Stimulated activated CD4-positive, alpha-beta T cell treated with anti-CD3 and anti-CD28 coated beads, Interleukin-15, amount 100 ng/mL, for 1 hour (primary cell): ENCODE measurements at regions not wholly inside any gene's neighbourhood (a gene's known extent, or its start where the extent isn't known, plus 50 kb on each side); places are given as distances from the start of the nearest gene placed in this dataset.
"Not testable (repeated sequence)": the region's sequence is repeated elsewhere in the genome, so short reads cannot be mapped to it uniquely, and the experiment has no call there.

Source experiments
- DNase-seq, 2 donors: peaks; one replicate each; pipeline ENCODE4 v3.0.0-alpha.2; 2020; ENCODE audit warnings: low read depth in 1 of 2, low spot score in 1 of 2

DNA sequence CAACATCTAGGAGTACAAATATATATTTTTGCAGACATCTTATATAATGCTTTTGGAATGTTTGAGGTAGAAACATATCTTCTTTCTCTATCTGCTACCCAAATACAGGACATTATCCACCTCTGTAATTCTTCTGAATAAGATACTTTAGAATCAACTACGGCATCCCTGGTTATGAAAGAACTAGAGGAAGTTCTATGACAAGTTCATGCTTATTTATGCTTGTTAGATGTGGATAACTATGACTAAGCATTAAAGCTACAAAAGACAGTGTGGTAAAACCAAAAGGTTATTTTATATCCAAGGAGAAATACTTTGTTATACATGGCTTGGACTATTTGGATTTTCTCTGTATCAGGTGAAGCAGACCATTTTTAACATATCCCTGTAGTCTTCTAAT, 894.0 kb downstream of the KCNT2 start:
- DNase-seq: no peak

DNA sequence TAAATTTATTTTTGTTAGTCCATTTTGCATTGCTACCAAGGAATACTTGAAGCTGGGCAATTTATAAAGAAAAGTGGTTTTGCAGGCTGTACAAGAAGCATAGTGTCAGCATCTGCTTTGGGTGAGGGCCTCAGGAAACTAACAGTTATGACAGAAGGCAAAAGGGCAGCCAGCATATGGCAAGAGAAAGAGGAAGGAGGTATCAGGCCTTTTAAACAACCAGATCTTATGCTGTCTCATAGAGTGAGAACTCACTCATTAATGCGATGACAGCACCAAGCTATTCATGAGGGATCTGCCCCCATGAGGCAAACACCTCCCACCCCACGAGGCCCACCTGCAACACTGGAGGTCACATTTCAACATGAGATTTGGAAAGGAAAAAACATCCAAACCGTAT, 898.4 kb downstream of the KCNT2 start:
- DNase-seq: no peak

DNA sequence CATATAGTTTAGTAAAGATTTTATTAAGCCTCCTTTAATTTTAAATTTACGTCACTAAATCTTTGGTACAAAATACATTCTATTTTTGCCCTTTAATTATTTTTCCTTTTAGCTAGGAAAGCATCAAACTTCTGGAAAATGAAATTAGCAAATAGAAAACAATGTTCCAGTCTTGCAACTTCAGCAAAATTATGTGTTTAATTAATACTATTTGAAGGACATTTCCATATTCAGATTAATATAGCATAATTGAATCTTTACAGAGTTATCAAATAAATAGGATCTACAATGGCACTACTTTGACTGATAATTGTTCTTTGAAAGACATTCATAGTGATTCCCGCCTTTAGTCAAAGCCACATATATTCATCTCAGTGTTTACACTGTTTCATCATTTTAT, 904.2 kb downstream of the KCNT2 start:
- DNase-seq: no peak

DNA sequence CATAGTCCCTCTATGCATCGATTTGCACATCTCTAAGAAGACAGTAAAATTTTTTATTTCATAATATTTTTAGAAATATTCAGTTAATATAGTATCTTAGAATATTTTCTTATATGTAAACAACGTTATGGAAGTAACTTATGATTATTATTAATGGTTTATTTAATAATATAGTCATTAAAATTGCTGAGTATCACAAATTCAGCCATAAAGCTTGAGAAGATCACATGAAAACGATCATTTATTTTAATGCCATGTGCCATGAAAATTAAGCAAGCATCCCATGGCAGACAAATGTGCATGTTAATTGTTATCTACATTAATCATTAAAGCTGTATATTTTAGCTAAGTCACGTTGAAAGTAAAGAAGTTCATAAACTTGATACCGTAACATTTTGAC, 907.1 kb downstream of the KCNT2 start:
- DNase-seq: no peak

DNA sequence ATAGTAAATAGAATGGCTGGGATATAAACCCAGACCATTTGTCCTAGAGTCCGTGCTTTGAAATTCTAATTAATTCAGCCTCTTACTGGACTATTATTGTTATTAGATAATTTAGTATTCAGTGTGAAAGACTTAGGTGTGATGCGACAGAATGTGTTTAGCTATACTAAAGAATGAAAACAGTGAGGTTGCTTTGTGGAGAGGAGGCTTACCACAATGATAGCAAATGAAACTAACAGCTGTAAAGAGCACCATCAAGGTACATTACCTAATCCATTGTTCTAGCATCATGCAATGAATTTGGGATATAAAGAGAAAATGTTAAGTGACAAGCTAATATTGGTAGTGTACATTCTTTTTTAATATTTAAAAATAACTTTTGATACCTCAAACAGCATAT, 911.1 kb downstream of the KCNT2 start:
- DNase-seq: no peak

DNA sequence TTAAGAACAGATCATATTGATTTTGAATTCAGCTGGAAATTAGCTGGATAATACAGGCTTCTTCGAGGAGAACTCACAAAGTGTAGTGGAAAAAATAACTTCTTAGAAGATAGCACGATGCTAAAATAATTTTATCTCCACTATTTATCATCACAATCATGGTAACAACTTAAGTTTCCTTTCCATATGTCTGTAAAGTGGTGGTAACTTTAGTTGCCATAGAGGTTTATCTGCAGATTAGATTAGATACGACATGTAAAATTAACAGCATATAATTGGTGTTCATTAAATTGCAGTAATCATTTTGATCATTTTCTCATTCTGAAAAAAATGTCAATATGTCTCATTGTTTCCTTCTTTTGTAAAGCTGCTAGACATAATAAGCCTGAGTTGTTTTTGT, 921.5 kb downstream of the KCNT2 start:
- no peak for DNase-seq

DNA sequence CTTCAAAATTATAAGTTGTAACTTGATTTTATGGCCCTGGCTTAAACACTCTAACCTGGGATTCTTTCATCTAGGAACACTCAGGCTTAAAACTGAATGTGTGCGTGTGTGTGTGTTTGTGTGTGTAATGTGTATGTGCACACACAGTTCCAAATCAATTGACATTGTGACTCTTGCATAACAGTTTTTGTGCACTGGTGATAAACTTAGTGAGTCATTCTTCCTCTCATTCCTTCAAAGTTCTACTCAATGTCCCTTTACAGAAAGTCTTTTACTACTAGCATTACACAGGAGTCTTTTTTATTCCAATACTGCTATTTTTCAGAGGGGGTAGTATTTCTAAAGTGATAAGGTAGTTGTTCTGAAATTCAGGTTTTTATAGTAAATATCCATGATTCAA, 943.6 kb downstream of the KCNT2 start:
- DNase-seq: no peak

DNA sequence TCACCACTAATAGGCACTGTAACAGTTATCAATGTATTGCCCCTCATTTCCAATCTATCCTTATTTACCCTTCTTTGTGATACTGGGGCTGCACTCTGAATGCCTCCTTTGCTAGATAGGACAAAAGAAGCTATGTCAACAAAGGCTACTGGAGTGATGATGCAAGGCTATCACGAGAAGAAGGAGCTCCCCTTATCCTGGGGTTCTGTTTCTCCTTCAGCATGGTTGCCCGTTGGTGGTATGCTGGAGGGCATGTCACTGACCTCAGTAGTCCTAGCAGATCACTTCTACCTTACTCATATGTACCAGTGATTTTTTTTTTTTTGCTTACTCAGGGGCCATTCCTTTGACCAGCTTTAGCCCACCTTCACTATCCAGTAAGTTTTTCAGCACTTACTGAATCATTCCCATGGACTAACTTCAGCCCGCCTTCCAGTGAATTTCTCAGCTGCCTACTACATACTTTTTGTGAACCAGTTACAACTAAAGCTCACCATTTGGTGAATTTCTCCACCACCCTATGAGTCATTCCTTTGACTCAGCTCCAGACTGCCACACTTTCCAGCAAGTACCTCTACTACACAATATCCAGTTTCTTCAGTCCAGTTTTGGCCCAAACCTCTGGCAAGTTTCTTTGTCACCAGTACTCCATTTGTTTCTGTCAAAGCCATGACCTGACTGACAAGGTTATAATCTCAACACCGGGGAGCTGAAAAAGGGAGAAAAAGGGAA, 944.5 kb downstream of the KCNT2 start:
- no peak for DNase-seq

DNA sequence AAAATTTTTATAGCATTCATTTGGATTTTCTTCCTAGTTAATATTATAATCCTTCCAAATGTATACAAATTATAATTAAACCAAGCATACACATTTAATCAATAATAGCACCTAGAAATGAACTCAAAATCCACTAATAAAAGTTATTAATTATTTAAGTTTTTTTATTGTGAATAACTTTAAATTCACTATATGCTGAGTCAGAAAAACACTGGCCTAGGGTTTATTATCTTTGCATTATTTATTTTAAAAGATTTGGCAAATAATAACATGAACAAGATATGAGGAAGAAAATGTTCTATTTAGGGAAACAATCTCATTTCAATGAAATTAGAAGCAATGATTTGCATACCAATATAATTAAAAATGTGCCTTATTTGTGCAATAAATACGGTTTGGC, 951.5 kb downstream of the KCNT2 start:
- no peak for DNase-seq

DNA sequence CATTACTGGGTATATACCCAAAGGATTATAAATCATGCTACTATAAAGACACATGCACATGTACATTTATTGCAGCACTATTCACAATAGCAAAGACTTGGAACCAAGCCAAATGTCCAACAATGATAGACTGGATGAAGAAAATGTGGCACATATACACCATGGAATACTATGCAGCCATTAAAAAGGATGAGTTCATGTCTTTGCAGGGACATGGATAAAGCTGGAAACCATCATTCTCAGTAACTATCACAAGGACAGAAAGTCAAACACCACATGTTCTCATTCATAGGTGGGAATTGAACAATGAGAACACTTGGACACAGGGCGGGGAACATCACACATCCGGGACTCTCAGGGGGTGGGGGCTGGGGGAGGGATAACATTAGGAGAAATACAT, 959.4 kb downstream of the KCNT2 start:
- DNase-seq: not testable (repeated sequence)

DNA sequence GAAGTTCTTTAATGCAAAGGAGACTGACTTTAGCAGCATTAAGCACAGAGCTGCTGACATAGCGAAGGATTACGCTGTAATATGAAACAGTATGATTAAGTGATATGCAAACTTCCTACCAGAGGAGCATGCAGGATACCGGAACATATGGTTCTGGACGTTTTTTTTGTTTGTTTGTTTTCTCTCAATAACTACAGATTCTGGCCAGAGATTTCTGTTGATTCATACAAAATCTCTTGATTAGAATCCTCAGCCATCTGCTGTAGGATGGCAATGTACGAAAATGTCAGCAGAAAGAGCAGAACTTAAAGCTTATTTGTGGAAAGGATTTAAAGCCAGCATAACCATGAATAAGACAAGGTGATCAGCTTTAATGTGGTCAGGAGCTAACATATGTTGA, 970.7 kb downstream of the KCNT2 start:
- DNase-seq: no peak

DNA sequence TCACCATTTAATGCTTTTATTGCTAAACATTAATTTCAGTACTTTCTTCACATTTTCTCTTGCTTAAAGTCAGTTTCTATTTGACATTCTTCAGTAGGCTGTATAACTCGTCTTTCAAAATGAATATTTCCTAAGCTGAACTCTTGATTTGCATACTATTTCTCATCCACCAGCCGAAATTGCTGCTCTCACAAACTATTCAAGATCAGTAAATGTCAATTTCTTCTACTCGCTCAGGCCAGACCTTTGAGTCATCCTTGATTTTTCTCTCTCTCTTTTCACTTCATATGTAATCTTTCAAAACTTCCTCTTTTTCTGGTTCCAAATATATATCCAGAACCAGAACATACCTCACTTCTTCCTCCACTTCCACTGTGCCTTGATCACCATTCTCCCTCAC, 990.0 kb downstream of the KCNT2 start:
- DNase-seq: no peak

DNA sequence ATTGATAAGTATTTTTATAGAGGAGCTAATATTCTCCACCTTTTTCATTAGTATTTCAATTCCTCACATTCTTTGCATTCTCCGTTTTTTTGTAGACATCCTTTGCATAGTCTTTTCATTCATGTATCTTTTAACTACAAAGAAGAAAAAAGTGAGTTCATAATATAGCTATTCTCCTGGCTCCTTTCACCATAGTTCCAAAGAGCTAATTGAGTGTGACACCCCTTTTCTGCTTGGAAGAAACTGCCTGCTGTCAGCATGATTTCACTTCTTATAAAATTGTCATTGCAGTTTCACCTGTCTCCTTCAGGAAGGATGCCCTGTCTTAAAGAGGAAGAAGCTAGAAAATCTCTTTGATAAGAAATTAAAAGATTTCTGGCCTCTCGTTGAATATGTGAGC, 991.1 kb downstream of the KCNT2 start:
- no peak for DNase-seq

DNA sequence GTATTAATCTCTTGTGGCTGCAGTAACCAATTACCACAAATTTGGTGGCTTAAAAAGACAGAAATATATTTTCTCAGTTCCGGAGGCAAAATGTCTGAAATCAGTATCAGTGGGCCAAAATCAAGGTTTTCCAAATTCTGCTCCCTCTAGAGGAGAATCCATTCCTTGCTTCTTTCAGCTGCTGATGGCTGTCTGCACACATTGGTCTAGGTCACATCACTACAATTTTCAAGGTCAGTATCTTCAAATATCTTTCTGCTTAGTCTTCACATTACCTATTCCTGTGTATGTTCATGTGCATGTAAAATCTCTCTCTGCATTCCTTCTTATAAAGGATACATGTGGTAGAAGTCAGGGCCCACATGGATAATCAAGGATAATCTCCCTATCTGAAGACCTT, 999.4 kb downstream of the KCNT2 start:
- no peak for DNase-seq

DNA sequence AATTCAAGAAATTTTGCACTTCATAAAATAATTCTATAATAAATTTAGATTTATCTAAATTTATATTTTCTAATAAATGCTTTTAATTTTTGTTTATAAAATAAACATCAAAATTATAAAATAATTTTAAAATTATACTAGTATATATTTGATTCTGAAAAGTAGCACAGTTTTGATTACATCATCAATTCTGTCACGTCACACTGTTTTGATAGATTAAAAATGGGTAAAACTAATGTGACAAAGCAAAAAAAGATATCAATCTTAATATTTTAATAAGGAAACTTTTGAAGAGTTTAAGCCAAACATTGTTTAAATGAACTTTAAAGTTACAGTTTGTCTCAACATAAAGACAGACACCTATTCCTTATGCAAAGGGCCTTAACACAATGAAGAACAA, 1001.8 kb downstream of the KCNT2 start:
- DNase-seq: no peak

DNA sequence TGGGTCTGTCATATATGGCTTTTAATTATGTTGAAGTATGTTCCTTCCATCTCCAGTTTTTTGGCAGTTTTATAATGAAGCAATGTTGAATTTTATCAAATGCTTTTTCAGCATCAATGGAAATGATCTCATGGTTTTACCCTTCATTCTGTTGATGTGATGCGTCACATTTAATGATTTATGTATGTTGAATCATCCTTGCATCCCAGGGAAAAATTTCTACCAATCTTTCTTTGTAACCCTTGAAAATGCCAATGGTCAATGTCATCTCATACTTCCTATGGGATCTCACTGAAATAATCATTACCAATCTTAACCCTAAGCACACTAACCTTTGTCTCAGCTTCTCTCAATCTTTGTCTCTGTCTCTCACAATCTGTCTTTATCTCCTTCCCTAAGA, 1004.0 kb downstream of the KCNT2 start:
- DNase-seq: no peak

DNA sequence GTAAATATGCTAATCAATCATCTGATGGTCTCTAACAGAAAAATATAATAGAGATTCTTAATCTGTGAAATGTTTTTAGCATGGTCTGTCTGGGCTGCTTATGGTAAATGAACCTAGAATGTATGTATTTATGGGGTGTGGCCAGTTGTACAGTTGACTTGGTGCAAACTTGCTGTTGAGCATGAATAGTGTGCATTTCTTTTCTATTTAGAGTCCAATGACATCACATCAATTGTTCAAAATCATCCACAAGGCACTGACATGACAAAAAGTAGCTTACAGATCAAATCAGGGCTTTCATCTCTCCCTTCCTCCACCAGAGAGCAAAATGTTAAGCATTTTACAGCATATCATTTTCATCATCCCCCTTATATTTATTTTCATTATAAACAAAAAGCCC, 1010.3 kb downstream of the KCNT2 start:
- no peak for DNase-seq

DNA sequence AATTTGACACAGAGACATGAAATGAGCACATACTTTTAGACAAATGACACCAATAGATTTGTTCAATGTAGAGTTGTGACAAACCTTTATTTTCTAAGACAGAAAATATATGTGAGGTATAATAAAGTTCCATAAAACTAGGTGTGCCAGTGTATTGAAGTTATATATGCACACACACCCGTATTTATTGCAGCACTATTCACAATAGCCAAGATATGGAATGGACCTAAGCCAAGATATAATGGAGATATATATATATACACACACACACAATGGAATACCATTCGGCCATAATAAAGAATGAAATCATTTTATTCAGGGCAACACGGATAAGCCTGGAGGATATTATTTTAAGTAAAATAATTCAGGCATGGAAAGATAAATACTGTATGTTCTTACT, 1013.5 kb downstream of the KCNT2 start:
- no peak for DNase-seq

DNA sequence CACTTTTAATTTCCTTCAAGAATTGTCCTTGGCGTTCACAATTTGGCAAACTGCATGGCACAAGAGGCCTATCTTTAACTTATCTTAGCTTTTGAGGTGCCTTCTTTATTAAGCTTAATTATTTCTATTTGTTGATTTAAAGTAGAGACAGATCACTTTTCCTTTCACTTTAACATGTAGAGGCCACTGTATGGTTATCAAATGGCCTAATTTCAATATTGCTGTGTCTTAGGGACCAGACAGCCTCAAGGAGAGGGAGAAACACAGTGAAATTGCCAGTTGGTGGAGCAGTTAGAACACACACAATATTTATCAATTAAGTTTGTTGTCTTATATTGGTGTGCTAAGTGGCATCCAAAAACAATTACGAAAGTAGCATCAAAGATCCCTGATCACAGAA, 1013.9 kb downstream of the KCNT2 start:
- DNase-seq: no peak

DNA sequence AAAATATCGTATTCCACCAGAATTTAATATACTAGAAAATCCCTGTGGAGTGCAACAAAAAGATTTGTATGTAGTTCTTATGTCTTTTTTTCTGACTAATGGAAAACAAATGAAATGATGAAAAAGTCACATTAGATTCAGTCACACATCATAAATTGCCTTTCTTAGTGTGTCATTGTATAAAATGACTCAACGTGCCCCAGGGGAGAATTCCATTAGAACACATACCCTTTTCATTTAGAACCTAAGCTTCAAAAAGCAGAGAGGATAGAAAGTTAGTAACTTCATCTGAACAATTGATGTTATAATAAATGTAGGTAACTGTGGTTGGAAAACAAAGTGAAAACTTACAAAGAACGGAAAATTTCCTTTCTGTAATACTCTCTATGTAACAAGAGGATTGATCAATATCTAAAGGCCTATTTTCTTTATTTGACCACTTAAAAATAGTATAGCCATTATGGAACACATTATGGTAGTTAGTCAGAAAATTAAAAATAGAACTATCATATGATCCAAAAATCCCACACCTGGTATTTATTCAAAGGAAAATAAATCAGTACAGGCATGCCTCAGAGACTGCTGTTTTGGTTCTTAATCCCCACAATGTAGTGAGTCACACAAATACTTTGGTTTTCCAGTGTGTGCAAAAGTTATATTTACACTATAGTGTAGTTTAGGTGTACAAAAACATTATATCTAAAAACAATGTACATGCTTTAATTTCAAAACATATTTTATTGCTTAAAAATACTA, 1016.1 kb downstream of the KCNT2 start:
- DNase-seq: no peak

DNA sequence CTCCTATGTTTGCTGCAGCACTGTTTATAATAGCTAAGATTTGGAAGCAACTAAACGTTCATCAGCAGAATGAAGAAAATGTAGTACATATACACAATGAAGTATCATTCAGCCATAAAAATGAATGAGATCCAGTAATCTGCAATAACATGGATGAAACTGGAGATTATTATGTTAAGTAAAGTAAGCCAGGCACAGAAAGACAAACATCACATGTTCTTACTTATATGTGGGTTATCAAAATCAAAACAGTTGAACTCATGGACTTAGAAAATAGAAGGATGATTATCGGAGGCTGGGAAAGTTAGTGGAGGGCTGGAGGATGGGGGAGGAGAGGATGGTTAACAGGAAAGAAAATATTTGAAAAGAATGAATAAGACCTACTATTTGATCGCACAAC, 1017.6 kb downstream of the KCNT2 start:
- no peak for DNase-seq

DNA sequence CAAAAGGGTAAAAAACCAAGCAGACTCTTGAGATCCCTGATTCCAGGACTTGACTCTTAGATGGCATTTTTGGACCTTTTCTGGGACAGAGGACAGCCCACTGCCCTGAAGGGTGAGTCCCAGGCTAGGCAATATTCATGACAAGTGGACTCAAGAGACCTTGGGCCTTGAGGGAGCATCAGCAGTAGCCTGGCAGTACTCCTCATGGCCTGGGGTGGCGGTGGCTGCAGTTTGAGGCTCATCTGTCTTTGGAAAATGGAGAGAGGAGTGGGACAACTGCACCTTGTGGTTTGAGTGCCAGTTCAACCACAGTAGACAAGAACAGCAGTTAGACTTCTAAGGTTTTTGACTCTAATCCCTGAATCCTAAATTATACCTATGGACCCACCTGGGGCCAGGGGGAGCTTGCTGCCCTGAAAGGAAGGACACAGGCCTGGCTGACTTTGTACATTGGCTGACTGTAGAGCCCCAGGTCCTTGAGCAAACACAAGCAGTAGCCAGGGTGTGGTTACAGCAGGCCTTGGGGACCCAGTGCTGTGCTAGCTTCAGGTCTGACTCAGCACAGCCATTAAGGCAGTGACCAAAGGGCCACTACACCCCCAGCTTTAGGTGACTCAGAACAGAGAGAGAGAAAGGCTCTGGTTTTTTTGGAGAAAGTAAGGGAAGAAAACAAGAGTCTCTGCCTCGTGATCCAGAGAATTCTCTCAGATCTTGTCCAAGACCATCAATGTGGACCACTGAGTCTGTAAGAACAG, 1023.2 kb downstream of the KCNT2 start:
- DNase-seq: no peak
